ENCODE measurements at regions not wholly inside any gene's neighbourhood (a gene's known extent, or its start where the extent isn't known, plus 50 kb on each side); places are given as distances from the start of the nearest gene placed in this dataset.

DNA sequence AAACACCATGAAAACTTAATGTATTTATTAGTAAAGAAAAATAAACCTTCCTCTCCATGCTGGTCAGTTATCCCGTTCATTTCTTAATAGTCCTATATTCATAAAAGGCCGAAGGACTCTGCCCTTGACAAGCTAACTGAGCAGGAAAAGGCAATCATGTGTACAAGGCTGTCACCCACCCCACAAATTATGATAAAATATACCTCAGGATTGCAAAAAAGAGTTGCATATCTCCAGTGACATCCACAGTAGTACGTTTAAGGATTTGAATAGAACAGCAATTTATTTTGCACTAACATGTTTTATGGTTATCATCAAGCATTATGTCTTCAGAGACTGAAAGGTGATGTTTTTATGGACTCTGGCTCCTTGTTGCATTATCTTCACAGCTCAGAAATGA lies 157.6 kb downstream of the FOXB1 start:
- no peak for TF ChIP-seq POLR2AphosphoS5 (IDR thresholded peaks at IDR 0.05; ENCODE audit: low read depth)
- TF ChIP-seq, protein P1, sequence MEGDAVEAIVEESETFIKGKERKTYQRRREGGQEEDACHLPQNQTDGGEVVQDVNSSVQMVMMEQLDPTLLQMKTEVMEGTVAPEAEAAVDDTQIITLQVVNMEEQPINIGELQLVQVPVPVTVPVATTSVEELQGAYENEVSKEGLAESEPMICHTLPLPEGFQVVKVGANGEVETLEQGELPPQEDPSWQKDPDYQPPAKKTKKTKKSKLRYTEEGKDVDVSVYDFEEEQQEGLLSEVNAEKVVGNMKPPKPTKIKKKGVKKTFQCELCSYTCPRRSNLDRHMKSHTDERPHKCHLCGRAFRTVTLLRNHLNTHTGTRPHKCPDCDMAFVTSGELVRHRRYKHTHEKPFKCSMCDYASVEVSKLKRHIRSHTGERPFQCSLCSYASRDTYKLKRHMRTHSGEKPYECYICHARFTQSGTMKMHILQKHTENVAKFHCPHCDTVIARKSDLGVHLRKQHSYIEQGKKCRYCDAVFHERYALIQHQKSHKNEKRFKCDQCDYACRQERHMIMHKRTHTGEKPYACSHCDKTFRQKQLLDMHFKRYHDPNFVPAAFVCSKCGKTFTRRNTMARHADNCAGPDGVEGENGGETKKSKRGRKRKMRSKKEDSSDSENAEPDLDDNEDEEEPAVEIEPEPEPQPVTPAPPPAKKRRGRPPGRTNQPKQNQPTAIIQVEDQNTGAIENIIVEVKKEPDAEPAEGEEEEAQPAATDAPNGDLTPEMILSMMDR (IDR thresholded peaks at IDR 0.05; ENCODE audit: insufficient read depth, low read length), result no peak
- no peak for TF ChIP-seq GABPA (IDR thresholded peaks at IDR 0.05; ENCODE audit: low read depth)
- TF ChIP-seq, protein P2, sequence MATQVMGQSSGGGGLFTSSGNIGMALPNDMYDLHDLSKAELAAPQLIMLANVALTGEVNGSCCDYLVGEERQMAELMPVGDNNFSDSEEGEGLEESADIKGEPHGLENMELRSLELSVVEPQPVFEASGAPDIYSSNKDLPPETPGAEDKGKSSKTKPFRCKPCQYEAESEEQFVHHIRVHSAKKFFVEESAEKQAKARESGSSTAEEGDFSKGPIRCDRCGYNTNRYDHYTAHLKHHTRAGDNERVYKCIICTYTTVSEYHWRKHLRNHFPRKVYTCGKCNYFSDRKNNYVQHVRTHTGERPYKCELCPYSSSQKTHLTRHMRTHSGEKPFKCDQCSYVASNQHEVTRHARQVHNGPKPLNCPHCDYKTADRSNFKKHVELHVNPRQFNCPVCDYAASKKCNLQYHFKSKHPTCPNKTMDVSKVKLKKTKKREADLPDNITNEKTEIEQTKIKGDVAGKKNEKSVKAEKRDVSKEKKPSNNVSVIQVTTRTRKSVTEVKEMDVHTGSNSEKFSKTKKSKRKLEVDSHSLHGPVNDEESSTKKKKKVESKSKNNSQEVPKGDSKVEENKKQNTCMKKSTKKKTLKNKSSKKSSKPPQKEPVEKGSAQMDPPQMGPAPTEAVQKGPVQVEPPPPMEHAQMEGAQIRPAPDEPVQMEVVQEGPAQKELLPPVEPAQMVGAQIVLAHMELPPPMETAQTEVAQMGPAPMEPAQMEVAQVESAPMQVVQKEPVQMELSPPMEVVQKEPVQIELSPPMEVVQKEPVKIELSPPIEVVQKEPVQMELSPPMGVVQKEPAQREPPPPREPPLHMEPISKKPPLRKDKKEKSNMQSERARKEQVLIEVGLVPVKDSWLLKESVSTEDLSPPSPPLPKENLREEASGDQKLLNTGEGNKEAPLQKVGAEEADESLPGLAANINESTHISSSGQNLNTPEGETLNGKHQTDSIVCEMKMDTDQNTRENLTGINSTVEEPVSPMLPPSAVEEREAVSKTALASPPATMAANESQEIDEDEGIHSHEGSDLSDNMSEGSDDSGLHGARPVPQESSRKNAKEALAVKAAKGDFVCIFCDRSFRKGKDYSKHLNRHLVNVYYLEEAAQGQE (IDR thresholded peaks at IDR 0.05; ENCODE audit: insufficient replicate concordance, low read depth), result no peak
- no peak for TF ChIP-seq SPI1 (IDR thresholded peaks at IDR 0.05; ENCODE audit: borderline replicate concordance, low read depth)

Data from HL-60 (cell line).